DND-41 (cell line): ENCODE measurements at regions not wholly inside any gene's neighbourhood (a gene's known extent, or its start where the extent isn't known, plus 50 kb on each side); places are given as distances from the start of the nearest gene placed in this dataset.

Experiments used
- ATAC-seq: fragments of 200-7000 bp; cut with Tn5 transposase; 3 replicates; pipeline ENCODE4 v1.9.1; 2021; ENCODE audit warnings: low read depth; ENCODE audit not compliant: insufficient read depth
- DNase-seq: peaks from one replicate; pipeline ENCODE4 v3.0.0-alpha.2; 2020
- H2AFZ ChIP-seq: 2 replicates; pipeline ENCODE4 v1.6.0; 2012; ENCODE audit warnings: low read depth, low read length
- H3K27ac ChIP-seq: 2 replicates; pipeline ENCODE4 v1.5.1; 2012; ENCODE audit warnings: low read length, inconsistent platforms
- H3K27me3 ChIP-seq: fragments of 200-600 bp; sonication (generic); 2 replicates; pipeline ENCODE4 v1.6.0; 2012; ENCODE audit warnings: low read length, mild to moderate bottlenecking, inconsistent platforms; ENCODE audit not compliant: insufficient read depth, poor library complexity
- H3K36me3 ChIP-seq: 2 replicates; pipeline ENCODE4 v1.5.1; 2012; ENCODE audit warnings: low read length, inconsistent platforms; ENCODE audit not compliant: insufficient read depth
- H3K4me1 ChIP-seq: 2 replicates; pipeline ENCODE4 v1.5.1; 2012; ENCODE audit warnings: mild to moderate bottlenecking, low read length; ENCODE audit not compliant: insufficient read depth
- H3K4me2 ChIP-seq: 2 replicates; pipeline ENCODE4 v1.6.0; 2012; ENCODE audit warnings: mild to moderate bottlenecking, moderate library complexity, low read length, inconsistent platforms; ENCODE audit not compliant: insufficient read depth
- H3K4me3 ChIP-seq, 2 experiments: fragments of 200-600 bp in 1 of 2; shearing (Covaris generic) in 1 of 2; 2 replicates each; pipeline ENCODE4 v1.5.1; 2012 to 2016; ENCODE audit warnings: inconsistent platforms in 2 of 2, low read length in 2 of 2, mild to moderate bottlenecking in 2 of 2, low read depth in 1 of 2, moderate library complexity in 1 of 2
- H3K79me2 ChIP-seq: 2 replicates; pipeline ENCODE4 v1.6.0; 2012; ENCODE audit warnings: low read length, inconsistent platforms; ENCODE audit not compliant: insufficient read depth
- H3K9ac ChIP-seq: 2 replicates; pipeline ENCODE4 v1.6.0; 2012; ENCODE audit warnings: low read depth, mild to moderate bottlenecking, inconsistent platforms, low read length, moderate library complexity
- H3K9me3 ChIP-seq: 2 replicates; pipeline ENCODE4 v1.5.1; 2012; ENCODE audit warnings: low read length, moderate library complexity, mild to moderate bottlenecking, inconsistent platforms; ENCODE audit not compliant: insufficient read depth, severe bottlenecking
- H4K20me1 ChIP-seq: 2 replicates; pipeline ENCODE4 v1.6.0; 2012; ENCODE audit warnings: low read length; ENCODE audit not compliant: insufficient read depth
- CTCF ChIP-seq: IDR thresholded peaks from 2 replicates; pipeline ENCODE4 v1.5.1; 2012; ENCODE audit warnings: borderline replicate concordance, low read length, moderate library complexity, mild to moderate bottlenecking; ENCODE audit not compliant: poor library complexity, severe bottlenecking; ENCODE audit errors: extremely low read depth
- EZH2 ChIP-seq: IDR thresholded peaks from 3 replicates; pipeline ENCODE4 v1.6.1; 2012; ENCODE audit warnings: borderline replicate concordance, low read depth, mild to moderate bottlenecking, moderate library complexity, low read length, inconsistent platforms; ENCODE audit not compliant: severe bottlenecking

GRCh38 chr9:119577881-119578280, 208.6 kb upstream of the BRINP1 start:
- H3K4me2 ChIP-seq, result no peak overlapping the region
- H4K20me1 ChIP-seq, result no peaks in the 10 kb centered on the region
- TF ChIP-seq CTCF, result no peak
- TF ChIP-seq EZH2, result no peak
- no peaks in the 10 kb centered on the region for H3K9me3 ChIP-seq
- H3K27me3 ChIP-seq, result no peaks in the 10 kb centered on the region
- no peak overlapping the region for H3K27ac ChIP-seq
- H3K4me1 ChIP-seq, result no peaks in the 10 kb centered on the region
- H2AFZ ChIP-seq, result no peak overlapping the region
- no peak overlapping the region for H3K9ac ChIP-seq
- ATAC-seq, result no peak
- no peak overlapping the region for H3K4me3 ChIP-seq
- no peak for DNase-seq
- no peaks in the 10 kb centered on the region for H3K36me3 ChIP-seq
- no peaks in the 10 kb centered on the region for H3K79me2 ChIP-seq

- Histone ChIP-seq H3K4me2 (no peak overlapping the region), H3K4me1 (no peaks in the 10 kb centered on the region), H4K20me1 (no peaks in the 10 kb centered on the region), H3K27ac (no peak overlapping the region), H3K36me3 (no peaks in the 10 kb centered on the region), H3K79me2 (no peaks in the 10 kb centered on the region), H3K9ac (no peak overlapping the region), H3K4me3 (no peak overlapping the region), H2AFZ (no peak overlapping the region), H3K27me3 (no peaks in the 10 kb centered on the region), H3K9me3 (no peaks in the 10 kb centered on the region)
- ATAC-seq (no peak), DNase-seq (no peak)
- TF ChIP-seq EZH2, result no peak
- no peak for TF ChIP-seq CTCF
These were observed 190.8 kb upstream of the BRINP1 start for GRCh38 chr9:119559986-119560385.

GRCh38 chr9:119559056-119559455, 189.8 kb upstream of the BRINP1 start:
- Histone ChIP-seq H3K4me2 (no peak overlapping the region), H3K79me2 (no peaks in the 10 kb centered on the region), H3K27me3 (no peaks in the 10 kb centered on the region), H3K9me3 (no peaks in the 10 kb centered on the region), H3K4me1 (no peaks in the 10 kb centered on the region), H3K36me3 (no peaks in the 10 kb centered on the region), H4K20me1 (no peaks in the 10 kb centered on the region), H3K27ac (no peak overlapping the region), H2AFZ (no peak overlapping the region), H3K4me3 (no peak overlapping the region), H3K9ac (no peak overlapping the region)
- DNase-seq, result no peak
- no peak for ATAC-seq
- TF ChIP-seq EZH2 (no peak), CTCF (no peak)
